ENCODE measurements at regions not wholly inside any gene's neighbourhood (a gene's known extent, or its start where the extent isn't known, plus 50 kb on each side); places are given as distances from the start of the nearest gene placed in this dataset.

GRCh38 chr4:135672202-135672601 lies 1470.6 kb upstream of the PABPC4L start:
- no peak for DNase-seq (ENCODE audit: low spot score)

DNA sequence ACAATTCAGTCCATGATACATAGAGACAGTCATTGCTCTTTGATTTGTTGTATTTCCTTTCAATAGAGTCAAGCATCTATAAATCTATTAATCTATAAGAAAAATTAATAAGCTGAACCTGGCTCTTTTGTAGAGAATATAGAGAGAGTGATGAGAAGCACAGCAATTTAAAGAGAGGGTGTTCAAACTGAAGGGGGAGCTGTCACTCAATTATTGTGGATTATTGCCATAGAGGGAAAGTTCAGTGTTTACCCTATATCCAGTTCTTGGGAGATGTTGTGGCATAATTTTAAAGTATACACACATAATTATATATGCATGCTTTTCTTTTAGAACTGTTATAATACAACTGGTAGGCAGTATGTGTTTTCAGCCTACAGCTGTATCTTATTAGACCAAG lies 1469.0 kb upstream of the PABPC4L start:
- no peak for DNase-seq (ENCODE audit: low spot score)

Data from HuH-7 (cell line).